HG03469 (cell line): ENCODE measurements at regions not wholly inside any gene's neighbourhood (a gene's known extent, or its start where the extent isn't known, plus 50 kb on each side); places are given as distances from the start of the nearest gene placed in this dataset.

Experiments
- ATAC-seq: cut with Tn5 transposase; IDR thresholded peaks from one replicate; pipeline ENCODE4 v1.9.1; 2021; ENCODE audit warnings: mild to moderate bottlenecking, moderate library complexity, moderate number of reproducible peaks; ENCODE audit not compliant: unreplicated experiment

DNA sequence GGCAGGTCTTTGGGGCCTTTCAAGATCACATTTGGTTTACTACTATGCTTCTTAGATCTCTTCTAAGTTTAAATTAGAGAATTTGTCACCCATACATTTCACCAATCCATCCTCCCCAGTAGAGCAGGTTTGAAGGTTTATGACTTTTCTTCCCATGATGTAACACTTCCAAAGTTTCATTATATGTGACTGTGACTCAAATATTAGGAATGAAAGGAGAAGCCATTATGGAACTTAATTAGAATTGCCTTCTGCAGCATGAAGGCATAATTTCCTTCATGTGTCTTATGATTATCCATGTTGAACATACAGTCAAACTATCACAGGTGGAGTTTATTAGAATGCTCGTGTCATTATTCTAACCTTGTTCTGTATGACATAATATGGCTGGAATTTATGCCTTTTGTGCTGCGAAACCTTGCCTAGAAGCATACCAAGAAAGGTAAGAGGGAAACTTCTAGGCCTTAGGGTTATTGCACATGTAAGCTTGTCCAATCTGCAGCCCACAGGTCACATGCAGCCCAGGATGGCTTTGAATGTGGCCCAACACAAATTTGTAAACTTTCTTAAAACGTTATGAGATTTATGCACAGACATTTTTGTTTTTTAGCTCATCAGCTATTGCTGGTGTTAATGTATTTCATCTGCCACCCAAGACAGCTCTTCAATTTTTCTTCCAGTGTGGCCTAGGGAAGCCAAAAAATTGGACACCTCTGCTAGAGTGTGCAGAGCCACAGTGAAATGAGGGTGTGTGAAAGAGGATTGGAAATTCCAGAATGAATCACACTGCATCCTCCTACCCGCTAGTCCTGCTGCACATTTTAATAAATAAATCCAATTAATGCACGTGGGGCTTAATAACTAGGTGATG lies 133.6 kb downstream of the TMEM26 start:
- ATAC-seq, result no peak

DNA sequence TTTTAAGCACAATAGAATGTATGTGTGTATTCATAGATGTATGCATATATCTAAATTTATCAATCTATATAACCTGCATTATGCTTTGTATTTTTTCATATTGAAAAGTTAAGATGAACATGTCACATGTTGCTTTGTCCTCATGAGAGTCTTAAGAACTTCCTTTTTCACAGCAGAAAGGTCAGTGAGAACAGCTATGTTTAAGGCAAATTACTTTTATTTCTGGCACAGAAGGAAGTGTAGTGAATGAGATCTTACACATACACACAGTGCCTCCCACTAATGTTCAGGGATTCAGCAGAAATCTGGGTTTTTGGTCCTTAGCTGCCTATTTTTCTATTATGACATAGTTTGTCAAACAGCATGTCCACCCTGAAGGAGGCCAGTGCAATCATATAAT lies 134.8 kb downstream of the TMEM26 start:
- ATAC-seq, result no peak

DNA sequence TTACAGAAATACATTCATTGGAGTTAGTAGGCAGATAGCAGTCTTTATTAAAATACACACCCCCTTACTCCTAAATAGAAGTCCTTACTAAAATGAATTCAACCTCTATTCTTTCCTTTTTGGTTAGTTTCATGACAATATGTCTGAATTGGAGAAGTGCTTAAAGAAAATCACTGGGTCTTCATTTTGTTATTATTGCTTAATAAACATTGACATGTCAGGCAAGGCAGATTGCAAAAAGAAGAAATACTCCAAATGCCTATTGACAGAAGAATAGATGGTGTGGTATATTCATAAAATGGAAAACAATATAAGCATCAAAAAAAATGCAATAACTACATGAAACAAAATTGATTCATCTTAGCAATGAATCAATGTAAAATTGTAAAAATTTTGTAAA lies 135.5 kb downstream of the TMEM26 start:
- ATAC-seq, result no peak

DNA sequence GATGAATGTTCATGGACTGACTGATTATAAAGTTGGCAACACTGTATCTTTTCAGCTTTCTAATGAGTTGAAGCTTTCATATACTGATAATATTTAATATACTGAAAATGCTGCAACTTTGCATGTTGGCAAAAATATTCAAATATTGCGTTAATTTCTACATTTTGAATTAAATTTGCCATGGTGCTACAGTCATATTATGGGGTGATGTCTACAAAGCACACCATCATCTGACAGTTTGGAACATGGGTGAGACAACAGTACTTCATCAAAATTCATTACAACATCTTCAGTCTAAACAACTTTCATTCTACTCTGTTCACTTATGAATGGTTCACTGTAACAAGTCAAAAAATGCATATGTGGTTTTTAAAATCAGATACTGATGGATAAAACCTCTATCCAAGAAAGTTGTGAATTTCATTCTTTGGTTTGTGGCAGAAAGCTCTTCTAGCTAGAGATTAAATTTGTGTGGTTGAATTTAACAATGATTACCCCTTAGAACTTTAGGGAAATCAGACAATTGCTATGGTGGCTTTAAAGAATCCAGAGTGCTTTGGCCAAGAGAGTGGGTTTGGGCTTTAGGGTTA lies 136.4 kb downstream of the TMEM26 start:
- no peak for ATAC-seq

DNA sequence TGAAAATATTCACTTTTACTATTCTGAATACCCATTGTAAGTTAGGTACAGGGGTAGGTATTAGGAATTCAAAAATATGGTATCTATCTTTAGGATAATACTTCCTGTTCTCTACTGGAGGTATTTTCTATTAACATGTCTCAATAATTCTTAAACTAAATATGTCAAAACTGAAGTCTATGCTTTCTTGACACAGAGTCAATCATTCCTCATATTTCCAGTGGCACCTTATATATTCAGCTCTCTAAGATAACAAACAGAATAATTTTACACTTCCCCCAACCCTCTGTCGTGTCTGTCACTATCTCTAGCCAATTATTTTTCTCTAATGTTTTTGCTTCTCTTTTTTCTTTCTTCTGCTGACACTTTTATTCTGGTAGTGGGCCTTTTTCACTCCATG lies 138.9 kb downstream of the TMEM26 start:
- ATAC-seq, result no peak

DNA sequence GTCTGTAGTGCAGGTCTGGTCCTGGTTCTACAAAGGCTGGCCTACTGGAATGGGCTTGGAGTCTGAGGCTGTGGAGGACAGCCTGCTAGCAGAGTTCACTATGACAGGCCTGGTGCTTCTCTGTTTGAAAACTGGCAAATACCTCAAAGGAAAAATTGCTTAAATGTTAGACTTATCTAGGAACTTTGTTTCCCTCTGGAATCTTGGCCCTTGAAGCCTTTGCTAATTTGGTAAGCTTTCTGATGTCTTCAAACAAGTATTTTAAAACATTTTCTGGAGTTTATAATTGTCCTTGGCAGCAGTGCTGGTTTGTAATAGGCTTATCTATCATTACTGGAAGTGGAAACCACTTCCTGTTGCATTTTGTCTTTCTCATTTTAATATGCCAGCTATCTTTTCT lies 139.7 kb downstream of the TMEM26 start:
- no peak for ATAC-seq

DNA sequence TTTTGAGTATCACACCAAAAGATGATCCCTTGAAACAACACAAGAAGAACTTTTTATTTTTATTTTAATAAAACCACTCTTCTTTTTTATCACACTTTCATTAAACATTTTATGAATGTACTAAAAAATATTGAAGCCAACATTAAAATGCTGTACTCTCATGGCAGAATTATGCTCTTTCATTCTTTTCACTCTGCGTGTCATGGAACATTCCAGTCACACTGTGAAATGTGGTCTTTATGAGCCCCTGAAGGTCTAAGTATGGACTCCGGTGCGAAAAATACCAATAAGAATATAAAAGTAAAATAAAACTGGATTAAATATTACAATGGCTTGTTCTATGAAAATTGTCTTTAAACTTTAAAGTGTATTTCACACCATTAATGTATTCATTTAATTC lies 148.4 kb downstream of the TMEM26 start:
- ATAC-seq, result no peak

DNA sequence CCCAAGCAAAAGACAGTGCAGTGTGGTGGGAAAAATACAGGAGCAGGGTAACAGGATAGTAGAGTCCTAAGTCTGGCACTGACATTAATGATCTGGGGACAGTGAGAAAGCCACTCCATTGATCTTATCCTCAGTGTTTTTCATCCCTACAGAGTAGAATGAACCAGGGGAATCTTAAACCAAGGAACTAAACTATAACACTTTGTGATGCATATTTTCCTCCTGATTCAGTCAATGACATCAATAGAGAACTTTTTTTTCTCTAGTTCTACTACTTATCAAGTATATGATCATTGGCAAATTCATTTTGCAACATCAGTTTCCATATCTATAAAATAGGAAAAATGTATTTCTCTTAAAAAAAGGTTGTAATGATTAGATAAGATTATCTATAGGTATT lies 151.1 kb downstream of the TMEM26 start:
- ATAC-seq, result no peak

DNA sequence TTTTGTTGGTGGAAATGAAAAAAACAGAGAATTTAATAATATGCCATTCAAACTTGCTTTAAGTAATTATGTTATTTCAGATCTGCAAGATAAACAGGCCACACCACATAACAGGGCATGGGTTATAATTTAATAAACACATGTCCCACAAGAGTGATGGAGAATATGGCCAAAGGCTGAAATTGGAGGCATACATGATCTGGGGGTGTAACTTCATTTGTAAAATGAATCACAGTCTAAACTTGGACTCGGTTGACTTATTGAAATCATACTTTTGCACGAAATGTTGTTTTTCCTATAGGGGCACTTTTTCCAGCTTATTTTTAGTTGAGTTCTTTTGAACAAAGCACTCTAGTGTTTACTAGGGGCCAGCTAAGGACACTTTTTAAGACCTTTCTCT lies 151.6 kb downstream of the TMEM26 start:
- ATAC-seq, result no peak

DNA sequence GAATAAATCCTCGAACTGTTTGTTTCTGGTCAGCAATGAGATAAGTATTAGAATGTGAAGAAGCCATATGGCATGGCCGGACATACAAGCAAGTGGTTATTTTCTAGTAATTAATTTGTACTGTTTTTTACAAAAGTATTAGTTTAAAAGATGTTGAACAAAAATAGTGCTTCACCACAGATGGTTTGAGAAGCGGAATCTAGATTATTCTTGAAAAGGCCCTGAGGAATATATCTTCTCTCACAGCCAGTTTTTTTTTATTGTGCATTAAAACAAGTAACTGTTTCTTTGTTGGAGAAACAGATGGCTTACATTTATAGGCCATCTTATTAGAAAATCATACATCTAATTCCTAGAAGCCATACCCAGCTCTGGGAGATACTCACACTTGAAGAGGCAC lies 153.3 kb downstream of the TMEM26 start:
- no peak for ATAC-seq

DNA sequence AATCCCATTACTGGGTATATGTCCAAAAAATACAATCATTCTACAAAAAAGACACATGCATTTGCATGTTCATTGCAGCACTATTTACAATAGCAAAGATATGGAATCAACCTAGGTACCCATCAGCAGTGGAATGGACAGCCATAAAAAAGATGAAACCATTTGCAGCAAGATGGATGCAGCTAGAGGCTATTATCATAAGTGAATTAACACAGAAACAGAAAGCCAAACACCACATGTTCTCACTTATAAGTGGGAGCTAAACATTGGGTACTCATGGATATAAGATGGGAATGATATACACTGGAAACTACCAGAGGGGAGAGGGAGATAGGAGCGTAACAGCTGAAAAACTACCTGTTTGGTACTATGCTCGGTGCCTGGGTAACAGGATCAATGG lies 154.0 kb downstream of the TMEM26 start:
- no peak for ATAC-seq

DNA sequence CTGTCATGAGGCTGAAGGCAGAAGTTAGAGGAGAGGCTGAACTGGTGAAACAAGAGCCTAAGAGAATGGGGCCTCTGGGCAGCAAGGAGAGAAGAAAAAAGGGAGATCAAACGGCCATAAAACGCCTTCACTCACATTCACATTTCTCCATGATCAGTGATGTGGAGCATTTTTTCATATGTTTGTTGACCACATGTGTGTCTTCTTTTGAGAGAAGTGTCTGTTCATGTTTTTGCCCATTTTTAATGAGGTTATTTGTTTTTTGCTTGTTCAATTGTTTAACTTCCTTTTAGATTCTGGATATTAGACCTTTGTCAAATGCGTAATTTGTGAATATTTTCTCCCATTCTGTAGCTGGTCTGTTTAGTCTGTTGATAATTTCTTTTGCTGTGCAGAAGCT lies 155.0 kb downstream of the TMEM26 start:
- ATAC-seq, result no peak

DNA sequence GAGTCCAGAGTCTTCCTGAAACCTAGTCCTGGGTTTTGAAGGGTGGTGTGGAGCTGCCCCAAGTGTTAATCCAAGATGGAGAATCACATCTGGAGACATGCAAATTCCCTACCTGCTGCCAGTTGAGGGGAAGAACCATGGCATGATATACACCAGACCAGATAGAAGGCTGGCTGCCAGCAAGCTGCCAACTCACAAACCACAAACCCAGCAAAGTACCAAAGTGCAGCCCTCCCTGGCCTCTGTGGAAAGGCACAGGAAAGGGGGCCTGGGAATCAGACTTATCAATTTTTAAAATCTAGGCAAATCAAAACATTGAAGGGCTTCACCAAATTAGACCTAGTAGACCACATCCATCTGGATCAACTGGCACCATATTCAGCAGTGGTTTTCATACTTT lies 157.0 kb downstream of the TMEM26 start:
- no peak for ATAC-seq

DNA sequence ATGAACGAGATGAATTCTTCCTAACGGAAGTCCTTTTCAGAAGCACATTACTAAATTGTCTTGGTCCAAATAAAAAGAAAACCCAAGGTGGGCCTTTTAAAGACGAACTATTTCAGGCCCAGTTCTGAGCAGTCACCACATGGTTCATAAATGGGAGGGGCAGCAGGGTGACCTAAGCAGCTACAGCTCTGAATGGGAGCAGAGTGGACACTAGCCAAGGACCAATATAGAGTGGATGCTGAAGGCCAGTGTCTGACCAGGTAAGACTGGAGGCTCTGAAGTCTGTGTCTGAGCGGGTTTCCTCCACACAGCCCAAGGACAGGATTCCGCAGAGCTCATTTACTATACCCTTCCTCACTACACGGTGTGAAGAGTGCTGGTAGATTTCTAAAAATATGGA lies 159.1 kb downstream of the TMEM26 start:
- ATAC-seq, result no peak

DNA sequence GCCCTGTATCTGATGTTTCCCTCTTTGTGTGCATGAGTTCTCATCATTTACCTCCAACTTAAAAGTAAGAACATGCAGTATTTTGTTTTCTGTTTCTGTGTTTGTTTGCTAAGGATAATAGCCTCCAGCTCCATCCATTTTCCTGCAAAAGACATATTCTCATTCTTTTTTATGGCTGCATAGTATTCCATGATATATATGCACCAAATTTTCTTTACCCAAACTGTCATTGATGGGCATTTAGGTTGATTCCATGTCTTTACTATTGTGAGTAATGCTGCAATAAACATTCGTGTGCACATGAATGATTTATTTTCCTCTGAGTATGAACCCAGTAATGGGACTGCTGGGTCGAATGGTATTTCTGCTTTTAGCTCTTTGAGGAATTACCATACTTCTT lies 163.4 kb downstream of the TMEM26 start:
- ATAC-seq, result no peak

DNA sequence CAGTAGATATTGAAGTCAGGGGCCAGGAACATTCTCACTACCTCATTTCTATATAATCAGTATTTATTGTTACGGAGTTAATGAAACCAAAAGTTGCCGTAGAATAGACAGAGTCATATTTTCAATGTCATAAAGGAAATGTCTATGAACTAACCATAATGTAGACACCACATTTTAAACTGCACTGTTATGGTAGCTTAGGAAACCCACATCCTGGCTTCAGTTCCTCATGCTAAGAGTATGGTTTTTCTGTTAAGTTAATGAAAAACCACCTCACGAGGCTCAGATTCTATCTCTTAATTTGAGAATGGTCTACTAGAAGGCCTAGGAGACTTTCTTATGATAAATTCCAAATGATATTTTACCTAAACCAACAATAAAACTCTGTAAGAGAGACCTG lies 166.5 kb downstream of the TMEM26 start:
- ATAC-seq, result peak; percentile 100

DNA sequence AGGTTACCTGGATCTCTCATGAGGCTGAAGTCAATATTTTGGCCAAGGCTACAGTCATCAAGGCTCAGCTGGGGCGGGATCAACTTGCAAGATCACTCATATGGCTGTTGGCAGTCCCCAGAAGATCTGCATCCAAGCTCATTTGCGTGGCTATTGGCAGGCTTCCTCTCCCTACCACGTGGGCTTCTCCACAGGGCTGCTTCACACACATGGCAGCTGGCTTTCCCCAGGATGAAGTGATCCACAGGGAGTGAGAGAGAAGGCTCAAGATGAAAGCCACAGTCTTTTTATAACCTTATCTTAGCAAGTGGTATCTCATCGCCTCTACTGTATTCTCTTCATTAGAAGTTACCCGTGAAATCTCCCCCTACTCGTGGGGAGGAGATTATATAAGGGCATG lies 167.4 kb downstream of the TMEM26 start:
- ATAC-seq, result no peak

DNA sequence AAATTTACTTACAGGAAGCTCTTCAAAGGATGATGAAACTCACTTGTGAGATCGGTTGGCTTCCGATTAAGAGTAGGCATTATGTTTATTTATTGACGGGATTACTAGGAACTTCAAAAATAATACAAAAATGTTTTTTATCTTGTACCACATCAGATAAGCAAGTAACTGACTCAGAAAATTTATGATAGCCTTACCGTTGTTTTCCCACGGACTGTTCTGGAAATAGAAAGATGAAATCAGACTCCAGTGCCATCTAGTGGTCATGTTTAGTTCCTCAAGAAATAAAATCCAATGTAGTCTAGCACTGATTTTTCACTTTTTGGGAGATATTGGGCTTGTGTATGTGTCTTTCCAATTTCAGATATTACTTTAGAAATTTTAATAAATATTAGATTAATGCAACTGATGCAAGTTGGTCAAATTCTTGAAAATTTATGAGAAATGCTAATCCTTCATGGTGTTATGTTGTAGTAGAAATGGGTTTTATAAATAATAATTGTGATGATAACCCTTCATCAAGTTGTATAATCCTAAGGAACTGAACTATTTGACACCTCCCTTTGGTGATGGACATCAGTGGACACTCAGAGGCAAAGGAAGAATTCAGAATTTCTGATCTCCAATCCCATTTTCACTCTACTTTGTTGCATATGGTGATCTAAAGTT lies 168.8 kb downstream of the TMEM26 start:
- no peak for ATAC-seq

DNA sequence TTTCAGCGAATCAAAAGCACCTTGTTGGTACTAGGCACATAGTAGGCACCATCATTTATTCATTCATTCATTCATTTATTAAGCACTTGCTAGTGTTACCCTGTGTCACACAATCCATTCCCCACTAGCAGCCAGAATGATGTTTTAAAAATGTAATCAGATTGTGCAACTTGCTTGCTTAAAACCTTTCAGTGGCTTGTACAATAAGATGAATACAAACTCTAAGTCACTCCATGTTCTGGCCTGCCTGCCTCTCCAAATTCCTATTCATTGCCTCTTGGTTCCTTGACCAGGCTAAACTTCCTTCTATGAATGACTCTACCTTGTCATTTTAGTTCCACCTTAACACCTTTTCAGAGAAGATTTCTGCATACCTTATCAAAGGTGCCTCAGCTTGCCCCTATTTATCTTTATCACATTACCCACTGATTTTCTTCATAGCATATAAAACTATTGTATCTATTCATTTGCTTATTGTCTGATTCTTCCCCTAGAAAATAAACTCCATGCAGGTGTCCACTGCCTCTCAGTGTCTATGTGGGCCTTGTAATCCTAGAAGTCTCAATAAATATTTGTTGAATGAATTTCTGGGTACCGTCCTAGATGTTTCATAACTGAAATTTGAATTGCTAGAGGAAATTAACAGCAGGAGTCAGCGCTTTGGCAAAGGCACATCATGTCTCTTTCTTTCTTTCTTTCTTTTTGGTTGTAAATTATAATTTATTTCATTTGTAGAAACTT lies 169.5 kb downstream of the TMEM26 start:
- no peak for ATAC-seq

DNA sequence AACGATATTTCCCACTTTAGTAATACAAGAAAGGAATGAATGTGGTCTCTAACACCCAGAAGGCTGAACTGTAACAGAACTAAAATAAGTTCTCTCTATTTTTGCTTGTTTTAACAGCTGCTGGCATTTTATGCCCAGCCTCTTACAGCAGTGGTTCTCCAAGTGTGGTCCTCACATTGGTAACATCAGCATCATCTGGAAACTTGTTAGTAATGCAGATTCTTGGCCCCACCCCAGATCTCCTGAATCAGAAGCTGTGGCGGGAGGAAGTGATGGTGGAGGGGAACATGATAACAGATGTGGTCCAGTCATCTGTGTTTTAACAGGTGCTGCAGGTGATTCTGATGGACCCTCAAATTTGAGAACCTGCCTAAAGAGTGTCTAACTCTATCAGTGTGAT lies 170.1 kb downstream of the TMEM26 start:
- ATAC-seq, result no peak

DNA sequence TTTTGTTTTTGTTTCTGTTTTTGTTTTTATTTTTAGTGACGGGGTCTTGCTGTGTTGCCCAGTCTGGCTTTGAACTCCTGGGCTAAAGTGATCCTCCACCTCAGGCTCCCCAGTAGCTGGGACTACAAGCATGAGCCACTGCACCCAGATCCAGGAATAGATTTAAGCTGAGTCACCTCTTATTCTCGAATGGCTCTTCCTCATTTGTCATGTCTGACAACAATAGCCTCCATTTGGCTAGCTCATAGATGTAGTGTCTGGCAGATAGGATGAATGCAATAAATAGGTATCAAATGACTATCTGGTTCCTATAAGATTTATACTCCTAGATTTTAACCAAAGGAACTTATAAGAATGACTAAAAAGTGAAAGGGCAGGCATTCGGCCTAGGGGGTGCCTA lies 172.9 kb downstream of the TMEM26 start:
- no peak for ATAC-seq
